A673 (cell line): ENCODE measurements at regions not wholly inside any gene's neighbourhood (a gene's known extent, or its start where the extent isn't known, plus 50 kb on each side); places are given as distances from the start of the nearest gene placed in this dataset.

Experiments used
- BruUV-seq: library from RNA; stranded (reverse); fragments of 400-500 nt; replicated peaks from 2 replicates; lab custom pipeline; 2021; lab: Mats Ljungman, UMichigan
- CTCF ChIA-PET: fragments of 300-600 bp; sonication (Branson Sonifier 250); formaldehyde crosslinking; loops from one replicate; lab custom pipeline; 2022; ENCODE audit warnings: antibody characterized with exemption; lab: Charles Lee
- POLR2A ChIA-PET: fragments of 300-600 bp; sonication (Branson Sonifier 250); formaldehyde crosslinking; loops from one replicate; lab custom pipeline; 2022; ENCODE audit warnings: antibody characterized with exemption; ENCODE audit not compliant: low non-redundant PET; lab: Charles Lee
- DNase-seq: peaks from one replicate; pipeline ENCODE4 v3.0.0-alpha.2; 2015; ENCODE audit warnings: low spot score
- H3K27ac ChIP-seq: fragments of 200-600 bp; sonication (generic); 2 replicates; pipeline ENCODE4 v1.5.1; 2016; ENCODE audit warnings: mixed run types, low read depth, mild to moderate bottlenecking, mixed read lengths, antibody characterized with exemption, low read length; ENCODE audit not compliant: poor library complexity, severe bottlenecking
- H3K27me3 ChIP-seq: fragments of 200-600 bp; sonication (generic); replicated peaks from 2 replicates; pipeline ENCODE4 v1.6.1; 2017; ENCODE audit warnings: mixed run types, low read depth, mild to moderate bottlenecking, mixed read lengths, antibody characterized with exemption, low read length; ENCODE audit not compliant: insufficient read depth, poor library complexity
- H3K36me3 ChIP-seq: fragments of 200-600 bp; sonication (generic); 2 replicates; pipeline ENCODE4 v1.6.1; 2016; ENCODE audit warnings: mixed run types, mild to moderate bottlenecking, mixed read lengths, antibody characterized with exemption, low read length; ENCODE audit not compliant: insufficient read depth, poor library complexity, severe bottlenecking
- H3K4me1 ChIP-seq: fragments of 200-600 bp; sonication (generic); 2 replicates; pipeline ENCODE4 v1.6.1; 2017; ENCODE audit warnings: mixed run types, mild to moderate bottlenecking, mixed read lengths, antibody characterized with exemption, low read length; ENCODE audit not compliant: insufficient read depth, poor library complexity, severe bottlenecking
- H3K4me3 ChIP-seq: fragments of 200-600 bp; sonication (generic); 2 replicates; pipeline ENCODE4 v1.5.1; 2016; ENCODE audit warnings: low read depth, mixed run types, mild to moderate bottlenecking, mixed read lengths, low read length; ENCODE audit not compliant: poor library complexity, severe bottlenecking
- H3K9me3 ChIP-seq: fragments of 200-600 bp; sonication (generic); 2 replicates; pipeline ENCODE4 v1.6.1; 2016; ENCODE audit warnings: mixed run types, low read depth, mild to moderate bottlenecking, mixed read lengths, antibody characterized with exemption, low read length; ENCODE audit not compliant: poor library complexity, severe bottlenecking
- EZH2 ChIP-seq: fragments of 200-600 bp; sonication (generic); IDR thresholded peaks from 2 replicates; pipeline ENCODE4 v1.6.1; 2017; ENCODE audit warnings: borderline replicate concordance, low read depth, mild to moderate bottlenecking, mixed read lengths, antibody characterized with exemption, low read length; ENCODE audit not compliant: poor library complexity, severe bottlenecking
- intact Hi-C: fragments of 100-400 bp; cut with micrococcal nuclease; formaldehyde crosslinking; loops from one replicate; pipeline ENCODE4 v1.10.0; 2022; ENCODE audit not compliant: unreplicated experiment
- TF ChIP-seq, protein P1 (sequence below): fragments of 300-800, 200-600 bp; sonication (generic); conservative IDR thresholded peaks from 2 replicates; pipeline ENCODE4 v1.5.1; 2017; ENCODE audit warnings: low read depth, mild to moderate bottlenecking, antibody characterized with exemption, low read length, moderate library complexity, mixed read lengths

DNA sequence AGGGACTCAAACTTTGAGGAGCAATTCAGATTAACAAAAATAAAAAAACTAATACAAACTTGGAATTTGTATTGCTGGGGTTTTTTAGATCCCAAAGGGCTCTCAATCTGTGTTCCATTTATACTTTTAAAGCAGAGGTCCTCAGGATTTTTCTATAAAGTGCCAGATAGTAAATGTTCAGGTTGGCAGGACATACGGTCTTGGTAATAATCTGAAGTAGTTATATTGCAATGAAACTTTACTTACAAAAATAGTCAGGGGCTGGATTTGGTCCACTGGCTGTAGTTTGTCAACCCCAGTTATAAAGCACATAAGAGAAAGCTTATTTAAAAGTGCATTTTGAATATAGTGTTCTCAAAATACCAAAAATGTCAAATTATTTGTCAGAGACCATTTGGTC is 164.1 kb upstream of the CTSO start:
- TF ChIP-seq EZH2: no peak
- TF ChIP-seq, protein P1, sequence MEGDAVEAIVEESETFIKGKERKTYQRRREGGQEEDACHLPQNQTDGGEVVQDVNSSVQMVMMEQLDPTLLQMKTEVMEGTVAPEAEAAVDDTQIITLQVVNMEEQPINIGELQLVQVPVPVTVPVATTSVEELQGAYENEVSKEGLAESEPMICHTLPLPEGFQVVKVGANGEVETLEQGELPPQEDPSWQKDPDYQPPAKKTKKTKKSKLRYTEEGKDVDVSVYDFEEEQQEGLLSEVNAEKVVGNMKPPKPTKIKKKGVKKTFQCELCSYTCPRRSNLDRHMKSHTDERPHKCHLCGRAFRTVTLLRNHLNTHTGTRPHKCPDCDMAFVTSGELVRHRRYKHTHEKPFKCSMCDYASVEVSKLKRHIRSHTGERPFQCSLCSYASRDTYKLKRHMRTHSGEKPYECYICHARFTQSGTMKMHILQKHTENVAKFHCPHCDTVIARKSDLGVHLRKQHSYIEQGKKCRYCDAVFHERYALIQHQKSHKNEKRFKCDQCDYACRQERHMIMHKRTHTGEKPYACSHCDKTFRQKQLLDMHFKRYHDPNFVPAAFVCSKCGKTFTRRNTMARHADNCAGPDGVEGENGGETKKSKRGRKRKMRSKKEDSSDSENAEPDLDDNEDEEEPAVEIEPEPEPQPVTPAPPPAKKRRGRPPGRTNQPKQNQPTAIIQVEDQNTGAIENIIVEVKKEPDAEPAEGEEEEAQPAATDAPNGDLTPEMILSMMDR: no peak
- H3K4me1 ChIP-seq: peaks cover 4% of the 10 kb centered on the region
- DNase-seq: no peak
- ChIA-PET POLR2A (no interaction called here), CTCF (interaction anchor here (1.0 kb wide), 1 partner anchor 928 kb away, joined by 3 read pairs; no protein-coding TSS in a partner anchor)
- H3K4me3 ChIP-seq: no peak overlapping the region
- no peaks in the 10 kb centered on the region for H3K27me3 ChIP-seq
- intact Hi-C loops: no loop called here
- no TSS peak for BruUV-seq
- H3K9me3 ChIP-seq: no peaks in the 10 kb centered on the region
- H3K27ac ChIP-seq: no peak overlapping the region
- no peaks in the 10 kb centered on the region for H3K36me3 ChIP-seq

DNA sequence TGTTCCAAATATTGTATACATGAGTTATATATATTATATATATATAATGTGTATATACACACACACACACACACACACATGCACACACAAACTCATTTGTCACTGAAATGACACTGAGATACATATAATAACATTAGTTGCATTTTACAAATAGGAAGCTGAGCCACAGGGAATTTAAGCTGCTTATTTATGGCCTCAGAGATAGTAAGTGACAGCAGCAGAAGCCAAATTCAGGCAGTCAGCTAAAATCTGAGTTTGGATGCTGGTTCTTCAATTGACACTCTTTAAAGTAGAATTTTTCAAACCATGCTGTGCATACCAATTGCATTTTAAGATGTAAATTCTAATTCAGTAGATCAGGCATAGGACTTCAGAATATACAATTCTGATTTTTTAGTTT is 163.3 kb upstream of the CTSO start:
- POLR2A ChIA-PET: no interaction called here
- Histone ChIP-seq H3K27ac (no peak overlapping the region), H3K27me3 (no peaks in the 10 kb centered on the region), H3K4me1 (peaks cover 4% of the 10 kb centered on the region), H3K9me3 (no peaks in the 10 kb centered on the region), H3K36me3 (no peaks in the 10 kb centered on the region), H3K4me3 (no peak overlapping the region)
- intact Hi-C loops: no loop called here
- no peak for TF ChIP-seq EZH2
- TF ChIP-seq, protein P1: no peak
- BruUV-seq: no TSS peak
- no peak for DNase-seq
- CTCF ChIA-PET: no interaction called here

DNA sequence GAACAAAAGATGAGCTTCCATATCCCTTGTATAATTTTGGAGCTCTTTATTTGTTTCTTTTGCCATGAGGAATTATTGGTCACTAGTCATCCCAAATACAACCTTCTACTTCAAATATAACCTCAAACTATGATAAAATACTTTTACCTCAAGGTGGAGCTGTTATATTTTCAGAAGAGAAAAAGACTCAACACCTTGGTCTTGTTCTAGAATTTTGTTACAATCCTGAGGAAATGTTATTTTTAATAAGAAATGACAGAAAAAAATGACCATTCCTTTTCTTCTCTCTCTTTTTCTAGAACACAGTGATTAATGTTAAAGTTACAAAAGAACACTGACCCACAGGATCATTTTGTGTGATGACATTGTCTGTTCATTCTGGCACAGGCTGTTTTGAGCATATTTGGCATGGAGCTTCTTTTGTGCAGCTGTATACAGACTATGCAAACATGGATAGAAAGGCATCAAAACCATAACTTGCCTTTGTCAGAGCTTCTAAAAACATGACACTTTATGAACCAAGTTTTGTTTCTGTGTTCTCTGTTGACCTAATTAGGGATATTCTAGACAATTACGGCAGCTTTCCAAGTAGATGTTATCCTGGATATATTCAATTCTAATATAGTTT is 159.6 kb upstream of the CTSO start:
- ChIA-PET CTCF (interaction anchor here (0.6 to 1.0 kb wide), 3 partner anchors 57 to 795 kb away, joined by 3 to 5 read pairs (median 3); no protein-coding TSS in a partner anchor), POLR2A (no interaction called here)
- Histone ChIP-seq H3K4me1 (peaks cover 23% of the 10 kb centered on the region), H3K27me3 (no peaks in the 10 kb centered on the region), H3K27ac (no peak overlapping the region), H3K4me3 (no peak overlapping the region), H3K9me3 (no peaks in the 10 kb centered on the region), H3K36me3 (no peaks in the 10 kb centered on the region)
- BruUV-seq: no TSS peak
- TF ChIP-seq EZH2: no peak
- TF ChIP-seq, protein P1: peak; percentile 46
- peak; percentile 44 for DNase-seq
- intact Hi-C loops: no loop called here
